Thyroid gland (tissue), 4 donors: ENCODE measurements at regions not wholly inside any gene's neighbourhood (a gene's known extent, or its start where the extent isn't known, plus 50 kb on each side); places are given as distances from the start of the nearest gene placed in this dataset.

Experiments
- CTCF ChIP-seq, 6 experiments: fragments of 200-600 bp in 3 of 6; fragments of 450-650 bp in 3 of 6; sonication (generic) in 3 of 6; IDR thresholded peaks; one replicate each; pipeline ENCODE4 v1.5.1; 2016 to 2019; ENCODE audit warnings: antibody characterized with exemption in 6 of 6, mild to moderate bottlenecking in 2 of 6, inconsistent platforms in 1 of 6, moderate library complexity in 1 of 6
- POLR2A ChIP-seq, 2 donors: fragments of 450-650 bp; IDR thresholded peaks; one replicate each; pipeline ENCODE4 v1.6.1; 2017; ENCODE audit warnings: antibody characterized with exemption in 2 of 2, mild to moderate bottlenecking in 2 of 2, moderate library complexity in 1 of 2

DNA sequence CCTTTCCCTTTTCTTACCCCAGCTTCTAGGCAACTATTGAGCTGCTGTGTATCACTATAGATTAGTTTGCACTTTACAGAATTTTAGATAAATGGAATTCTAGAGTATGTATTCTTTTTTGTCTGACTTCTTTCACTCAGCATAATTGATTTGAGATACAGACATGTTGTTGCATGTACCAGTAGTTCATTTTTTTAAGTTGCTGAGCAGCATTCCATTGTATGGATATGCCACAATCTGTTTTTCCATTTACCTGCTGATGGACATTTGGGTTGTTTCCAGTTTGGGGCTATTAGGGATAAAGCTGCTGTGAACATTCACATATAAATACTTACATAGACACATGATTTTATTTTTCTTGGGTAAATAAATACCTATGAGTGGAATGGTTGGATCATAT lies 135.7 kb downstream of the IGF1 start:
- TF ChIP-seq CTCF (IDR thresholded peaks at IDR 0.05), result no peak
- TF ChIP-seq POLR2A (IDR thresholded peaks at IDR 0.05), result no peak
